ENCODE measurements at regions not wholly inside any gene's neighbourhood (a gene's known extent, or its start where the extent isn't known, plus 50 kb on each side); places are given as distances from the start of the nearest gene placed in this dataset.

GRCh38 chr18:61034580-61034979, 298.6 kb upstream of the CDH20 start:
- TF ChIP-seq POLR2AphosphoS5 (IDR thresholded peaks at IDR 0.05; ENCODE audit: low read depth, low read length) (no peak), CTCF (IDR thresholded peaks at IDR 0.05; ENCODE audit: control extremely low read depth in 1 of 3, insufficient read depth in 1 of 3, low read depth in 1 of 3, low read length in 3 of 3) (no peak), TCF12 (IDR thresholded peaks at IDR 0.05; ENCODE audit: low read depth, low read length) (no peak), SP4 (IDR thresholded peaks at IDR 0.05; ENCODE audit: low read length) (no peak), EZH2 (IDR thresholded peaks at IDR 0.05; ENCODE audit: low read depth, low read length, severe bottlenecking) (no peak)
- TF ChIP-seq, protein P1, sequence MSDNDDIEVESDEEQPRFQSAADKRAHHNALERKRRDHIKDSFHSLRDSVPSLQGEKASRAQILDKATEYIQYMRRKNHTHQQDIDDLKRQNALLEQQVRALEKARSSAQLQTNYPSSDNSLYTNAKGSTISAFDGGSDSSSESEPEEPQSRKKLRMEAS (IDR thresholded peaks at IDR 0.05), result no peak

Measured in H1 (cell line).